GM12878 (cell line): ENCODE measurements at regions not wholly inside any gene's neighbourhood (a gene's known extent, or its start where the extent isn't known, plus 50 kb on each side); places are given as distances from the start of the nearest gene placed in this dataset.

Source experiments
- CTCF ChIP-seq, 3 experiments: IDR thresholded peaks in 2 of 3; conservative IDR thresholded peaks in 1 of 3; 2 replicates each; pipeline ENCODE4 v1.5.1; 2011; ENCODE audit warnings: low read depth in 3 of 3, low read length in 3 of 3, mild to moderate bottlenecking in 3 of 3, control low read depth in 2 of 3, moderate library complexity in 2 of 3, inconsistent platforms in 1 of 3, mixed read lengths in 1 of 3; ENCODE audit not compliant: control insufficient read depth in 2 of 3, insufficient read depth in 1 of 3; ENCODE audit errors: extremely low read depth in 1 of 3
- USF2 ChIP-seq: IDR thresholded peaks from 2 replicates; pipeline ENCODE4 v1.6.1; 2011; ENCODE audit warnings: low read depth, low read length, improper control_type of control experiment, borderline replicate concordance

- TF ChIP-seq CTCF (IDR thresholded peaks at IDR 0.05 in 2 of 3, conservative IDR thresholded peaks at IDR 0.05 in 1 of 3; ENCODE audit: control insufficient read depth in 2 of 3, extremely low read depth in 1 of 3, insufficient read depth in 1 of 3, low read depth in 3 of 3, low read length in 3 of 3) = no peak
- TF ChIP-seq USF2 = no peak
These were observed 68.5 kb upstream of the ITGA6 start for GRCh38 chr2:172358691-172359556.
